CD14-positive monocyte (primary cell): ENCODE measurements at regions not wholly inside any gene's neighbourhood (a gene's known extent, or its start where the extent isn't known, plus 50 kb on each side); places are given as distances from the start of the nearest gene placed in this dataset.

ENCODE experiments used
- DNase-seq, 3 donors: peaks; one replicate each; pipeline ENCODE4 v3.0.0-alpha.2; 2011 to 2022
- H2AFZ ChIP-seq: 2 replicates; pipeline ENCODE4 v1.6.0; 2012; ENCODE audit warnings: mild to moderate bottlenecking, low read depth, low read length, inconsistent platforms; ENCODE audit not compliant: insufficient read depth, poor library complexity, severe bottlenecking
- H3K27ac ChIP-seq, 2 donors: 1 replicate in 1 of 2; 2 replicates in 1 of 2; pipeline ENCODE4 v1.5.1; 2012 to 2013; ENCODE audit warnings: low read length in 2 of 2, control low read depth in 1 of 2, inconsistent platforms in 1 of 2, low read depth in 1 of 2, mild to moderate bottlenecking in 1 of 2
- H3K27me3 ChIP-seq, 2 donors: one replicate each; pipeline versions ENCODE4 v1.6.0 to v1.6.1; 2011 to 2013; ENCODE audit warnings: low read length in 2 of 2; ENCODE audit not compliant: control insufficient read depth in 2 of 2, insufficient read depth in 2 of 2
- H3K36me3 ChIP-seq, 2 donors: replicated peaks in 1 of 2; 1 replicate in 1 of 2; 2 replicates in 1 of 2; pipeline versions ENCODE4 v1.5.1 to v1.6.1; 2012 to 2013; ENCODE audit warnings: low read length in 2 of 2, control low read depth in 1 of 2, inconsistent platforms in 1 of 2, mild to moderate bottlenecking in 1 of 2; ENCODE audit not compliant: insufficient read depth in 2 of 2, control insufficient read depth in 1 of 2
- H3K4me1 ChIP-seq, 2 donors: 1 replicate in 1 of 2; 2 replicates in 1 of 2; pipeline versions ENCODE4 v1.5.1 to v1.6.1; 2012 to 2013; ENCODE audit warnings: low read length in 2 of 2, control low read depth in 1 of 2, inconsistent platforms in 1 of 2, mild to moderate bottlenecking in 1 of 2, moderate library complexity in 1 of 2; ENCODE audit not compliant: insufficient read depth in 2 of 2, control insufficient read depth in 1 of 2
- H3K4me2 ChIP-seq: replicated peaks from 2 replicates; pipeline ENCODE3; 2012; ENCODE audit warnings: low read length, moderate library complexity, mild to moderate bottlenecking; ENCODE audit not compliant: poor library complexity, severe bottlenecking; ENCODE audit errors: extremely low read depth
- H3K4me3 ChIP-seq, 3 experiments: fragments of 200-600 bp in 1 of 3; sonication (generic) in 1 of 3; replicated peaks in 1 of 3; 1 replicate in 2 of 3; 2 replicates in 1 of 3; pipeline ENCODE4 v1.5.1; 2011 to 2013; ENCODE audit warnings: low read length in 3 of 3, mild to moderate bottlenecking in 3 of 3, control low read depth in 2 of 3, low read depth in 2 of 3, inconsistent platforms in 1 of 3, moderate library complexity in 1 of 3
- H3K79me2 ChIP-seq: 2 replicates; pipeline ENCODE4 v1.6.0; 2012; ENCODE audit warnings: mild to moderate bottlenecking, control low read depth, inconsistent platforms, low read length, moderate library complexity; ENCODE audit not compliant: insufficient read depth
- H3K9ac ChIP-seq: 2 replicates; pipeline ENCODE4 v1.6.0; 2017; ENCODE audit warnings: low read length, mild to moderate bottlenecking; ENCODE audit not compliant: insufficient read depth, poor library complexity, severe bottlenecking
- H3K9me3 ChIP-seq, 2 donors: replicated peaks in 1 of 2; 1 replicate in 1 of 2; 2 replicates in 1 of 2; pipeline versions ENCODE4 v1.5.1 to v1.6.1; 2012 to 2013; ENCODE audit warnings: low read length in 2 of 2, control low read depth in 1 of 2; ENCODE audit not compliant: control insufficient read depth in 1 of 2, insufficient read depth in 1 of 2
- H4K20me1 ChIP-seq: 2 replicates; pipeline ENCODE4 v1.6.0; 2012; ENCODE audit warnings: mild to moderate bottlenecking, low read length, control low read depth, moderate library complexity; ENCODE audit not compliant: insufficient read depth
- H3K27ac Mint-ChIP-seq, 7 donors: one replicate each; pipeline ENCODE4 v1.8.0; 2020; ENCODE audit warnings: mild to moderate bottlenecking in 7 of 7, mixed read lengths in 7 of 7, moderate library complexity in 6 of 7, inconsistent platforms in 2 of 7
- H3K27me3 Mint-ChIP-seq, 3 donors: one replicate each; pipeline ENCODE4 v1.8.0; 2021 to 2022; ENCODE audit warnings: low read depth in 3 of 3, mild to moderate bottlenecking in 3 of 3, mixed read lengths in 3 of 3, moderate library complexity in 3 of 3, inconsistent platforms in 1 of 3
- H3K36me3 Mint-ChIP-seq, 2 donors: one replicate each; pipeline ENCODE4 v1.8.0; 2020; ENCODE audit warnings: mixed read lengths in 2 of 2, inconsistent platforms in 1 of 2, mild to moderate bottlenecking in 1 of 2
- H3K4me1 Mint-ChIP-seq: one replicate; pipeline ENCODE4 v1.8.0; 2020; ENCODE audit warnings: mild to moderate bottlenecking, mixed read lengths
- H3K4me3 Mint-ChIP-seq, 2 donors: one replicate each; pipeline ENCODE4 v1.8.0; 2020; ENCODE audit warnings: mild to moderate bottlenecking in 2 of 2, mixed read lengths in 2 of 2, moderate library complexity in 1 of 2
- H3K9me3 Mint-ChIP-seq, 7 donors: one replicate each; pipeline ENCODE4 v1.8.0; 2020 to 2022; ENCODE audit warnings: mixed read lengths in 7 of 7, mild to moderate bottlenecking in 6 of 7, moderate library complexity in 6 of 7, inconsistent platforms in 2 of 7
- WGBS: methylation state at CpG from one replicate; pipeline ENCODE4 v1.1.5; 2013; ENCODE audit warnings: missing lambda C conversion rate; ENCODE audit not compliant: insufficient coverage; 5-methylcytosine and 5-hydroxymethylcytosine counted together
- intact Hi-C, 2 donors: fragments of 100-400 bp; cut with micrococcal nuclease; formaldehyde crosslinking; loops; one replicate each; pipeline versions ENCODE4 v1.15.0 to v1.15.1; 2023
- TF ChIP-seq, protein P1 (sequence below): fragments of 200-600 bp; IDR thresholded peaks from one replicate; pipeline ENCODE4 v1.8.0; 2022; ENCODE audit warnings: antibody characterized with exemption, mild to moderate bottlenecking

DNA sequence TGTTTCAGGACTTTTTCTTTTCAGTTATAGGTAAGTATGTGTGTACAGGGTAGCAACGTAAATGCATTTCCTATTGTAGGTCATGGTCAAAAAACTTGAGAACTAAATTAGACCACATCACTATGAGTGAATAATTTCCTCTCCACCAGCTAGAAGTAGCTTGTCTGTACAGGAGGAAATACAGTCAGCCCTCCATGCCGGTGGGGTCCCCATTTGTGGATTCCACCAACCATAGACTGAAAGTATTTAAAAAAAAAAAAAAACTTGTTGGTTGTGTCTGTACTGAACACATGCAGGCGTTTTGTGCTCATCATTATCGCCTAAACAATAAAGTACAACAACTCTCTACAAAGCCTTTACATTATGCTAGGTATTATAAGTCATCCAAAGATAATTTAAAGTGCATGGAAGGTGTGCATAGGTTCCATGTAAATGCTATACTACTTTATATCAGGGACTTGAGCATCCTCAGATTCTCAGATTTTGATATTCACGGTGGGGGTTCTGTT is 94.2 kb upstream of the NDUFV2 start:
- Mint-ChIP-seq H3K4me3 (no peak overlapping the region), H3K9me3 (peaks cover 0 to 9% (median 4%) of the 10 kb centered on the region in 7 donors), H3K4me1 (no peaks in the 10 kb centered on the region), H3K36me3 (no peaks in the 10 kb centered on the region), H3K27ac (no peak overlapping the region), H3K27me3 (peaks cover 1 to 11% (median 2%) of the 10 kb centered on the region in 3 donors)
- H4K20me1 ChIP-seq, result no peaks in the 10 kb centered on the region
- no peaks in the 10 kb centered on the region for H3K9me3 ChIP-seq
- TF ChIP-seq, protein P1, sequence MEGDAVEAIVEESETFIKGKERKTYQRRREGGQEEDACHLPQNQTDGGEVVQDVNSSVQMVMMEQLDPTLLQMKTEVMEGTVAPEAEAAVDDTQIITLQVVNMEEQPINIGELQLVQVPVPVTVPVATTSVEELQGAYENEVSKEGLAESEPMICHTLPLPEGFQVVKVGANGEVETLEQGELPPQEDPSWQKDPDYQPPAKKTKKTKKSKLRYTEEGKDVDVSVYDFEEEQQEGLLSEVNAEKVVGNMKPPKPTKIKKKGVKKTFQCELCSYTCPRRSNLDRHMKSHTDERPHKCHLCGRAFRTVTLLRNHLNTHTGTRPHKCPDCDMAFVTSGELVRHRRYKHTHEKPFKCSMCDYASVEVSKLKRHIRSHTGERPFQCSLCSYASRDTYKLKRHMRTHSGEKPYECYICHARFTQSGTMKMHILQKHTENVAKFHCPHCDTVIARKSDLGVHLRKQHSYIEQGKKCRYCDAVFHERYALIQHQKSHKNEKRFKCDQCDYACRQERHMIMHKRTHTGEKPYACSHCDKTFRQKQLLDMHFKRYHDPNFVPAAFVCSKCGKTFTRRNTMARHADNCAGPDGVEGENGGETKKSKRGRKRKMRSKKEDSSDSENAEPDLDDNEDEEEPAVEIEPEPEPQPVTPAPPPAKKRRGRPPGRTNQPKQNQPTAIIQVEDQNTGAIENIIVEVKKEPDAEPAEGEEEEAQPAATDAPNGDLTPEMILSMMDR, result no peak
- H3K4me3 ChIP-seq, result no peak overlapping the region
- H3K4me2 ChIP-seq, result no peak overlapping the region
- 100% methylated on average over 1 of the region's 5 CpGs for WGBS
- intact Hi-C loops, result no loop called here
- no peaks in the 10 kb centered on the region for H3K79me2 ChIP-seq
- H3K4me1 ChIP-seq, result no peaks in the 10 kb centered on the region
- no peaks in the 10 kb centered on the region for H3K36me3 ChIP-seq
- no peak overlapping the region for H3K9ac ChIP-seq
- no peak overlapping the region for H2AFZ ChIP-seq
- H3K27ac ChIP-seq, result no peak overlapping the region
- no peak for DNase-seq
- no peaks in the 10 kb centered on the region for H3K27me3 ChIP-seq

DNA sequence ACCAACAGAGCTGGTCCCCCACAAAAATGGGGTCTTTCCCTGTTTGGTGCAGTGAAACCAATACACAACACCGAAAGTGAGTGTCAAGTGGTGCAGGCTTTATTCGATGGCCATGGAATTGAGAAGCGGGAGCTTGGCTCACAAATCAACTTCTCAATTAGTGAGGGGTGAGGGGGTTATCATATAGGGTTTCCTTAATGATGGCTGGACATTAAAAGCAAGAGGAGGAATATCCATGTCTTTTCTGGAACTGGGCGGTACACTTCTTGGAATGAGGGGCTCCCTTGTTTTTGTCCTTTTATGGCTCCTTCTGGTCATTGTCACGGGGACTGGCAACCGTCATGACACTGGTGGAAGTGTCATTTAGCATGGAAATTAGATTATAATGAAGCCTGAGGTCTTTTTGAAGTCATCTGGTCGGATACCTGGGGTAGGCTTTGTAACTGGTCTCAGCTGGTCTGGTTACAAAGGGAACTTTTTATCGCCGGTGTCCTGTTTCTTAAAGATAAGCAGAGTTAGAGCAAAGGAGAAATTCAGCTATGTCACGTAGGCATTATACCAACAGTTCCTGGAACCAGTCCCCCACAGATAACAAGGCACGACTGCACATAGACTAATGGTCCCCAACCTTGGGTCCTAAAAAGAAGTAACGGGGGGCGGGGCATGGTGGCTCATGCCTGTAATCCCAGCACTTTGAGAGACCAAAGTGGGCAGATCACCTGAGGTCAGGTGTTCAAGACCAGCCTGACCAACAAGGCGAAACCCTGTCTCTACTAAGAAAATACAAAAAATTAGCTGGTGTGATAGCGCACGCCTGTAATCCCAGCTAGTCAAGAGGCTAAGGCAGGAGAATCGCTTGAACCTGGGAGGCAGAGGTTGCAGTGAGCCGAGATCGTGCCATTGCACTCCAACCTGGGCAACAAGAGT is 93.5 kb upstream of the NDUFV2 start:
- TF ChIP-seq, protein P1, result no peak
- Mint-ChIP-seq H3K9me3 (peaks cover 0 to 4% (median 1%) of the 10 kb centered on the region in 7 donors), H3K36me3 (no peaks in the 10 kb centered on the region), H3K4me1 (no peaks in the 10 kb centered on the region), H3K27ac (peak overlapping the region in 1 of 7 donors; percentile 42), H3K27me3 (peaks cover 1 to 11% (median 2%) of the 10 kb centered on the region in 3 donors), H3K4me3 (no peak overlapping the region)
- H3K9me3 ChIP-seq, result no peaks in the 10 kb centered on the region
- no peak for DNase-seq
- no peak overlapping the region for H3K27ac ChIP-seq
- intact Hi-C loops, result no loop called here
- H3K27me3 ChIP-seq, result no peaks in the 10 kb centered on the region
- H3K4me3 ChIP-seq, result no peak overlapping the region
- no peak overlapping the region for H3K4me2 ChIP-seq
- H4K20me1 ChIP-seq, result no peaks in the 10 kb centered on the region
- H2AFZ ChIP-seq, result no peak overlapping the region
- WGBS, result 95% methylated on average over 17 of the region's 19 CpGs
- H3K4me1 ChIP-seq, result no peaks in the 10 kb centered on the region
- H3K79me2 ChIP-seq, result no peaks in the 10 kb centered on the region
- no peaks in the 10 kb centered on the region for H3K36me3 ChIP-seq
- no peak overlapping the region for H3K9ac ChIP-seq
